Suprapubic skin (tissue), 4 donors: ENCODE measurements at regions not wholly inside any gene's neighbourhood (a gene's known extent, or its start where the extent isn't known, plus 50 kb on each side); places are given as distances from the start of the nearest gene placed in this dataset.

Experiments used
- DNase-seq, 2 donors: peaks; one replicate each; pipeline ENCODE4 v3.0.0-alpha.2; 2019; ENCODE audit warnings: low spot score in 2 of 2
- H3K27ac ChIP-seq: fragments of 200-600 bp; sonication (generic); one replicate; pipeline ENCODE4 v1.5.1; 2019
- H3K27me3 ChIP-seq: fragments of 200-600 bp; sonication (generic); one replicate; pipeline ENCODE4 v1.5.1; 2019
- H3K36me3 ChIP-seq: fragments of 200-600 bp; sonication (generic); one replicate; pipeline ENCODE4 v1.5.1; 2019
- H3K4me1 ChIP-seq: fragments of 200-600 bp; sonication (generic); one replicate; pipeline ENCODE4 v1.5.1; 2019
- H3K4me3 ChIP-seq: fragments of 200-600 bp; sonication (generic); one replicate; pipeline ENCODE4 v1.5.1; 2019; ENCODE audit warnings: mild to moderate bottlenecking
- H3K9me3 ChIP-seq: fragments of 200-600 bp; sonication (generic); one replicate; pipeline ENCODE4 v1.5.1; 2019
- EP300 ChIP-seq: sonication (generic); formaldehyde crosslinking; IDR thresholded peaks from one replicate; pipeline ENCODE4 v1.6.1; 2017; ENCODE audit warnings: antibody characterized with exemption
- POLR2A ChIP-seq, 2 donors: fragments of 450-650 bp; IDR thresholded peaks; one replicate each; pipeline ENCODE4 v1.6.1; 2017; ENCODE audit warnings: antibody characterized with exemption in 2 of 2, mild to moderate bottlenecking in 2 of 2, moderate library complexity in 2 of 2
- POLR2AphosphoS5 ChIP-seq, 3 donors: sonication (generic); formaldehyde crosslinking; IDR thresholded peaks; one replicate each; pipeline ENCODE4 v1.6.1; 2017; ENCODE audit warnings: antibody characterized with exemption in 3 of 3
- WGBS: methylation state at CpG from one replicate; pipeline ENCODE4 v1.1.5; 2018; 5-methylcytosine and 5-hydroxymethylcytosine counted together
- TF ChIP-seq, protein P1 (sequence below), 2 donors: fragments of 200-600 bp in 1 of 2; fragments of 450-650 bp in 1 of 2; sonication (generic) in 1 of 2; IDR thresholded peaks; one replicate each; pipeline ENCODE4 v1.5.1; 2016 to 2019; ENCODE audit warnings: antibody characterized with exemption in 2 of 2, mild to moderate bottlenecking in 1 of 2, moderate library complexity in 1 of 2

DNA sequence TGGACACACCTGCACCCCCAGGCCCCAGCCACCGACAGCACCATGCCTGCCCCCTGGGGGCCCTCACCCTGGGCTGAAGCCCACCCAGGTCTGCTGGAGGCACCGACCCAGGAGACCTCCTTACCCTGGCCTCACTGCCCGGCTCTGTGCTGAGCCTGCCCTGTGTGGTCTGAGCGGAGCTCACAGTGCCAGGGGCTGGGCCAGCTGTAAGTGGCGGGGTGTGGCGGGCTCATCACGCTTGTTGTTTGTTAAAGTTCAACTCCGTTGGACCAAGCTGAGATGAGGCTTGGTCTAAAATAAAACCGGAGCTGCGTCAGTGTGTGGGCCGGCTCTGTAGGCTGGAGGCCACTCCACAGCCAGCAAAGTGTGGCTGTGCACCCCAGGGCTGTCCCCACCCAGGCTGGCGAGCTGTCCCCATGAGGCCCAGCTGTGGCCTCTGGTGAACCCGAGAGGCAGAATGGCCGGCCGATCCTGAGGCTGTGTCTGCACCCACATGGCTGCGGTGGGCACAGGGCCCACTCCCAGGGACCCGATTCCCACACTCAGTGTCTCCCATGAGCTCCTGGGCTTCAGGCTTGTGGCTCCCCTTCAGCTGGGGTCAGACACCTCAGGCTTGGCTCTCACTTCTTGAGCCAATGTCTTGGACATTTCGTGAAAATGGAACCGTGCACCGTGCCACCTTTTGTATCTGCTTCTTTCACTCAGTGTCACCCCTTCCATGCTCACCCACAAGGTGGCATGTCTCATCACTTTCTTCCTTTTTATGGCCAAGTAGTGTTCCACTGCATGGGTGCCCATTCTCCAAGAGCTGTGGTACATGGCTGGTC, 137.9 kb downstream of the CTTN start:
- Histone ChIP-seq H3K27ac (no peak overlapping the region), H3K36me3 (no peaks in the 10 kb centered on the region), H3K4me1 (no peaks in the 10 kb centered on the region), H3K4me3 (no peak overlapping the region), H3K9me3 (no peaks in the 10 kb centered on the region), H3K27me3 (peaks cover 4% of the 10 kb centered on the region)
- TF ChIP-seq POLR2A (IDR thresholded peaks at IDR 0.05) (no peak), POLR2AphosphoS5 (IDR thresholded peaks at IDR 0.05) (no peak), EP300 (no peak)
- TF ChIP-seq, protein P1, sequence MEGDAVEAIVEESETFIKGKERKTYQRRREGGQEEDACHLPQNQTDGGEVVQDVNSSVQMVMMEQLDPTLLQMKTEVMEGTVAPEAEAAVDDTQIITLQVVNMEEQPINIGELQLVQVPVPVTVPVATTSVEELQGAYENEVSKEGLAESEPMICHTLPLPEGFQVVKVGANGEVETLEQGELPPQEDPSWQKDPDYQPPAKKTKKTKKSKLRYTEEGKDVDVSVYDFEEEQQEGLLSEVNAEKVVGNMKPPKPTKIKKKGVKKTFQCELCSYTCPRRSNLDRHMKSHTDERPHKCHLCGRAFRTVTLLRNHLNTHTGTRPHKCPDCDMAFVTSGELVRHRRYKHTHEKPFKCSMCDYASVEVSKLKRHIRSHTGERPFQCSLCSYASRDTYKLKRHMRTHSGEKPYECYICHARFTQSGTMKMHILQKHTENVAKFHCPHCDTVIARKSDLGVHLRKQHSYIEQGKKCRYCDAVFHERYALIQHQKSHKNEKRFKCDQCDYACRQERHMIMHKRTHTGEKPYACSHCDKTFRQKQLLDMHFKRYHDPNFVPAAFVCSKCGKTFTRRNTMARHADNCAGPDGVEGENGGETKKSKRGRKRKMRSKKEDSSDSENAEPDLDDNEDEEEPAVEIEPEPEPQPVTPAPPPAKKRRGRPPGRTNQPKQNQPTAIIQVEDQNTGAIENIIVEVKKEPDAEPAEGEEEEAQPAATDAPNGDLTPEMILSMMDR (IDR thresholded peaks at IDR 0.05): no peak
- 92% methylated on average over 13 of the region's 20 CpGs for WGBS
- peak in 1 of 2 donors; percentile 29 for DNase-seq

- Histone ChIP-seq H3K27ac (no peak overlapping the region), H3K4me3 (no peak overlapping the region), H3K27me3 (peaks cover 4% of the 10 kb centered on the region), H3K36me3 (no peaks in the 10 kb centered on the region), H3K9me3 (no peaks in the 10 kb centered on the region), H3K4me1 (no peaks in the 10 kb centered on the region)
- TF ChIP-seq EP300 (no peak), POLR2A (IDR thresholded peaks at IDR 0.05) (no peak), POLR2AphosphoS5 (IDR thresholded peaks at IDR 0.05) (no peak)
- TF ChIP-seq, protein P1 (IDR thresholded peaks at IDR 0.05): no peak
- DNase-seq: peak in 1 of 2 donors; percentile 53
- WGBS: 81% methylated on average over 16 of the region's 28 CpGs
These were observed 139.5 kb downstream of the CTTN start for GRCh38 chr11:70537576-70538571.

GRCh38 chr11:70538641-70539359, 140.5 kb downstream of the CTTN start:
- TF ChIP-seq POLR2A (IDR thresholded peaks at IDR 0.05) (no peak), POLR2AphosphoS5 (IDR thresholded peaks at IDR 0.05) (no peak), EP300 (no peak)
- TF ChIP-seq, protein P1 (IDR thresholded peaks at IDR 0.05): no peak
- Histone ChIP-seq H3K27me3 (peaks cover 4% of the 10 kb centered on the region), H3K27ac (no peak overlapping the region), H3K36me3 (no peaks in the 10 kb centered on the region), H3K4me3 (no peak overlapping the region), H3K4me1 (no peaks in the 10 kb centered on the region), H3K9me3 (no peaks in the 10 kb centered on the region)
- no peak for DNase-seq
- 89% methylated on average over 13 of the region's 22 CpGs for WGBS

GRCh38 chr11:70539360-70540095, 141.2 kb downstream of the CTTN start:
- H3K36me3 ChIP-seq: no peaks in the 10 kb centered on the region
- H3K27ac ChIP-seq: no peak overlapping the region
- H3K27me3 ChIP-seq: peaks cover 10% of the 10 kb centered on the region
- no peak for TF ChIP-seq POLR2AphosphoS5 (IDR thresholded peaks at IDR 0.05)
- TF ChIP-seq, protein P1 (IDR thresholded peaks at IDR 0.05): no peak
- TF ChIP-seq EP300: no peak
- TF ChIP-seq POLR2A (IDR thresholded peaks at IDR 0.05): no peak
- WGBS: 92% methylated on average over 26 of the region's 26 CpGs
- no peaks in the 10 kb centered on the region for H3K9me3 ChIP-seq
- DNase-seq: no peak
- no peaks in the 10 kb centered on the region for H3K4me1 ChIP-seq
- H3K4me3 ChIP-seq: no peak overlapping the region
